Gastrocnemius medialis (tissue), 4 donors: ENCODE measurements at regions not wholly inside any gene's neighbourhood (a gene's known extent, or its start where the extent isn't known, plus 50 kb on each side); places are given as distances from the start of the nearest gene placed in this dataset.

Experiments used
- POLR2A ChIP-seq, 2 donors: fragments of 450-650 bp; IDR thresholded peaks; one replicate each; pipeline ENCODE4 v1.6.1; 2017; ENCODE audit warnings: antibody characterized with exemption in 2 of 2, mild to moderate bottlenecking in 2 of 2, moderate library complexity in 2 of 2
- TF ChIP-seq, protein P1 (sequence below), 5 experiments: fragments of 450-650 bp in 3 of 5; fragments of 200-600 bp in 2 of 5; sonication (generic) in 2 of 5; IDR thresholded peaks in 4 of 5; conservative IDR thresholded peaks in 1 of 5; 1 replicate in 4 of 5; 2 replicates in 1 of 5; pipeline ENCODE4 v1.5.1; 2016 to 2019; ENCODE audit warnings: antibody characterized with exemption in 5 of 5, mild to moderate bottlenecking in 3 of 5, moderate library complexity in 3 of 5

DNA sequence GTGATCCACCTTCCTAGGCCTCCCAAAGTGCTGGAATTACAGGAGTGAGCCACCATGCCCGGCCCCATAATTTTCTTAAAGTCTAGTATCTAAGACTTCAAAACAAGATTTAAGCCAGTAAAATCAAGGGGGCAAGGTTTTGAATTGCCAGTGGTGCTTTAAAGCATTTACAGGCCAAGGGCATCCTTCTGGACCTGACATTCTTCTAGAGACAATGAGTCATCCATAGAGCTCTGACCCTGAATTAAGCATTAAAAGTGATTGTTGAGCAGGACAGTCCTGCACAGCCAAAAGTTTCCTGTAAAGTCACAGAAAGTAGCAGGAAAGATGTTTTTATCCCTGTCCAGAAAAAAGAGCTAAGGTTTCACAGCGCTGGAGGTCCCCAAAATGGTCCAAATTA is 50.9 kb upstream of the ATP12A start:
- TF ChIP-seq POLR2A (IDR thresholded peaks at IDR 0.05) = no peak
- TF ChIP-seq, protein P1, sequence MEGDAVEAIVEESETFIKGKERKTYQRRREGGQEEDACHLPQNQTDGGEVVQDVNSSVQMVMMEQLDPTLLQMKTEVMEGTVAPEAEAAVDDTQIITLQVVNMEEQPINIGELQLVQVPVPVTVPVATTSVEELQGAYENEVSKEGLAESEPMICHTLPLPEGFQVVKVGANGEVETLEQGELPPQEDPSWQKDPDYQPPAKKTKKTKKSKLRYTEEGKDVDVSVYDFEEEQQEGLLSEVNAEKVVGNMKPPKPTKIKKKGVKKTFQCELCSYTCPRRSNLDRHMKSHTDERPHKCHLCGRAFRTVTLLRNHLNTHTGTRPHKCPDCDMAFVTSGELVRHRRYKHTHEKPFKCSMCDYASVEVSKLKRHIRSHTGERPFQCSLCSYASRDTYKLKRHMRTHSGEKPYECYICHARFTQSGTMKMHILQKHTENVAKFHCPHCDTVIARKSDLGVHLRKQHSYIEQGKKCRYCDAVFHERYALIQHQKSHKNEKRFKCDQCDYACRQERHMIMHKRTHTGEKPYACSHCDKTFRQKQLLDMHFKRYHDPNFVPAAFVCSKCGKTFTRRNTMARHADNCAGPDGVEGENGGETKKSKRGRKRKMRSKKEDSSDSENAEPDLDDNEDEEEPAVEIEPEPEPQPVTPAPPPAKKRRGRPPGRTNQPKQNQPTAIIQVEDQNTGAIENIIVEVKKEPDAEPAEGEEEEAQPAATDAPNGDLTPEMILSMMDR (IDR thresholded peaks at IDR 0.05 in 4 of 5, conservative IDR thresholded peaks at IDR 0.05 in 1 of 5) = no peak
